ENCODE measurements at regions not wholly inside any gene's neighbourhood (a gene's known extent, or its start where the extent isn't known, plus 50 kb on each side); places are given as distances from the start of the nearest gene placed in this dataset.

GRCh38 chr1:168958562-168959289, 147.8 kb upstream of the ATP1B1 start:
- no peak overlapping the region for H3K4me3 Mint-ChIP-seq (ENCODE audit: unreplicated experiment)
- H3K36me3 ChIP-seq (ENCODE audit: insufficient read depth, low read length), result no peaks in the 10 kb centered on the region
- no peak overlapping the region for H3K9ac ChIP-seq (ENCODE audit: low read length)
- DNase-seq (ENCODE audit: low read depth) (peak; percentile 2), FAIRE-seq (no peak)
- H3K27ac ChIP-seq (ENCODE audit: low read depth, low read length), result no peak overlapping the region
- peaks cover 4% of the 10 kb centered on the region for H3K27me3 Mint-ChIP-seq (ENCODE audit: low read depth, unreplicated experiment)
- peaks cover 4% of the 10 kb centered on the region for H3K9me3 Mint-ChIP-seq (ENCODE audit: unreplicated experiment)
- H3K36me3 Mint-ChIP-seq (ENCODE audit: low read depth, unreplicated experiment), result no peaks in the 10 kb centered on the region
- TF ChIP-seq CTCF (IDR thresholded peaks at IDR 0.05; ENCODE audit: insufficient read depth, low read depth, low read length), result no peak
- TF ChIP-seq EZH2 (IDR thresholded peaks at IDR 0.05; ENCODE audit: insufficient read depth, low read length), result no peak
- H3K4me1 Mint-ChIP-seq (ENCODE audit: low read depth, unreplicated experiment), result peaks cover 9% of the 10 kb centered on the region
- no peak overlapping the region for H3K4me3 ChIP-seq (ENCODE audit: insufficient read depth, low read depth, low read length)
- H3K27ac Mint-ChIP-seq (ENCODE audit: unreplicated experiment), result peak overlapping the region; percentile 64
- H3K9me3 ChIP-seq (ENCODE audit: insufficient read depth, low read depth, low read length), result no peaks in the 10 kb centered on the region
- H2AFZ ChIP-seq (ENCODE audit: low read depth, low read length), result no peak overlapping the region
- H3K27me3 ChIP-seq (ENCODE audit: insufficient read depth, low read length), result no peaks in the 10 kb centered on the region
- H3K4me1 ChIP-seq (ENCODE audit: insufficient read depth, low read length), result no peaks in the 10 kb centered on the region
- H3K79me2 ChIP-seq (ENCODE audit: insufficient read depth, low read length), result no peaks in the 10 kb centered on the region
- no peaks in the 10 kb centered on the region for H4K20me1 ChIP-seq (ENCODE audit: insufficient read depth, low read length)
- H3K4me2 ChIP-seq (ENCODE audit: low read length), result no peak overlapping the region

GRCh38 chr1:168959382-168959781, 147.1 kb upstream of the ATP1B1 start:
- Mint-ChIP-seq H3K27me3 (ENCODE audit: low read depth, unreplicated experiment) (peaks cover 4% of the 10 kb centered on the region), H3K9me3 (ENCODE audit: unreplicated experiment) (peaks cover 3% of the 10 kb centered on the region), H3K27ac (ENCODE audit: unreplicated experiment) (no peak overlapping the region), H3K4me3 (ENCODE audit: unreplicated experiment) (no peak overlapping the region), H3K4me1 (ENCODE audit: low read depth, unreplicated experiment) (peaks cover 9% of the 10 kb centered on the region), H3K36me3 (ENCODE audit: low read depth, unreplicated experiment) (no peaks in the 10 kb centered on the region)
- DNase-seq (ENCODE audit: low read depth) (no peak), FAIRE-seq (no peak)
- Histone ChIP-seq H3K4me1 (ENCODE audit: insufficient read depth, low read length) (no peaks in the 10 kb centered on the region), H3K27ac (ENCODE audit: low read depth, low read length) (no peak overlapping the region), H4K20me1 (ENCODE audit: insufficient read depth, low read length) (no peaks in the 10 kb centered on the region), H3K79me2 (ENCODE audit: insufficient read depth, low read length) (no peaks in the 10 kb centered on the region), H3K27me3 (ENCODE audit: insufficient read depth, low read length) (no peaks in the 10 kb centered on the region), H3K4me2 (ENCODE audit: low read length) (no peak overlapping the region), H3K9me3 (ENCODE audit: insufficient read depth, low read depth, low read length) (no peaks in the 10 kb centered on the region), H3K4me3 (ENCODE audit: insufficient read depth, low read depth, low read length) (no peak overlapping the region), H2AFZ (ENCODE audit: low read depth, low read length) (no peak overlapping the region), H3K9ac (ENCODE audit: low read length) (no peak overlapping the region), H3K36me3 (ENCODE audit: insufficient read depth, low read length) (no peaks in the 10 kb centered on the region)
- TF ChIP-seq CTCF (IDR thresholded peaks at IDR 0.05; ENCODE audit: insufficient read depth, low read depth, low read length), result no peak
- no peak for TF ChIP-seq EZH2 (IDR thresholded peaks at IDR 0.05; ENCODE audit: insufficient read depth, low read length)

- H3K36me3 ChIP-seq (ENCODE audit: insufficient read depth, low read length), result no peaks in the 10 kb centered on the region
- H4K20me1 ChIP-seq (ENCODE audit: insufficient read depth, low read length), result no peaks in the 10 kb centered on the region
- Mint-ChIP-seq H3K9me3 (ENCODE audit: unreplicated experiment) (peaks cover 3% of the 10 kb centered on the region), H3K4me1 (ENCODE audit: low read depth, unreplicated experiment) (peaks cover 9% of the 10 kb centered on the region), H3K27me3 (ENCODE audit: low read depth, unreplicated experiment) (peaks cover 4% of the 10 kb centered on the region), H3K27ac (ENCODE audit: unreplicated experiment) (no peak overlapping the region), H3K36me3 (ENCODE audit: low read depth, unreplicated experiment) (no peaks in the 10 kb centered on the region), H3K4me3 (ENCODE audit: unreplicated experiment) (no peak overlapping the region)
- FAIRE-seq (no peak), DNase-seq (ENCODE audit: low read depth) (no peak)
- TF ChIP-seq EZH2 (IDR thresholded peaks at IDR 0.05; ENCODE audit: insufficient read depth, low read length) (no peak), CTCF (IDR thresholded peaks at IDR 0.05; ENCODE audit: insufficient read depth, low read depth, low read length) (no peak)
- no peak overlapping the region for H3K4me2 ChIP-seq (ENCODE audit: low read length)
- H2AFZ ChIP-seq (ENCODE audit: low read depth, low read length), result no peak overlapping the region
- H3K4me3 ChIP-seq (ENCODE audit: insufficient read depth, low read depth, low read length), result no peak overlapping the region
- no peaks in the 10 kb centered on the region for H3K27me3 ChIP-seq (ENCODE audit: insufficient read depth, low read length)
- H3K79me2 ChIP-seq (ENCODE audit: insufficient read depth, low read length), result no peaks in the 10 kb centered on the region
- no peaks in the 10 kb centered on the region for H3K9me3 ChIP-seq (ENCODE audit: insufficient read depth, low read depth, low read length)
- no peak overlapping the region for H3K27ac ChIP-seq (ENCODE audit: low read depth, low read length)
- H3K9ac ChIP-seq (ENCODE audit: low read length), result no peak overlapping the region
- H3K4me1 ChIP-seq (ENCODE audit: insufficient read depth, low read length), result no peaks in the 10 kb centered on the region
Measured at GRCh38 chr1:168960114-168960513, 146.4 kb upstream of the ATP1B1 start.

Data from astrocyte (in vitro differentiated cells and primary cell).